CD4-positive, CD25-positive, alpha-beta regulatory T cell (primary cell): ENCODE measurements at regions not wholly inside any gene's neighbourhood (a gene's known extent, or its start where the extent isn't known, plus 50 kb on each side); places are given as distances from the start of the nearest gene placed in this dataset.

Source experiments
- ATAC-seq, 2 donors: fragments of 150-1000 bp; cut with Tn5 transposase; one replicate each; pipeline ENCODE4 v1.10.0; 2021; ENCODE audit warnings: low read depth in 2 of 2, moderate number of reproducible peaks in 2 of 2, moderate library complexity in 1 of 2
- DNase-seq, 3 donors: peaks; one replicate each; pipeline versions ENCODE4 v3.0.0 to v3.0.0-alpha.2; 2012 to 2022; ENCODE audit warnings: mixed read lengths in 1 of 3
- H3K27ac ChIP-seq: one replicate; pipeline ENCODE4 v1.7.0; 2013; ENCODE audit warnings: mild to moderate bottlenecking, low read length; ENCODE audit not compliant: insufficient read depth, poor library complexity, severe bottlenecking
- H3K27me3 ChIP-seq: one replicate; pipeline ENCODE4 v1.7.0; 2013; ENCODE audit warnings: low read length; ENCODE audit not compliant: control insufficient read depth, insufficient read depth
- H3K36me3 ChIP-seq: one replicate; pipeline ENCODE4 v1.7.0; 2013; ENCODE audit warnings: mild to moderate bottlenecking, low read length, moderate library complexity; ENCODE audit not compliant: control insufficient read depth, insufficient read depth
- H3K4me1 ChIP-seq: 2 replicates; pipeline ENCODE4 v1.7.0; 2013; ENCODE audit warnings: mild to moderate bottlenecking, low read length; ENCODE audit not compliant: insufficient read depth, control insufficient read depth, poor library complexity, severe bottlenecking
- H3K4me3 ChIP-seq: one replicate; pipeline ENCODE4 v1.7.0; 2013; ENCODE audit warnings: low read depth, mild to moderate bottlenecking, low read length, moderate library complexity
- H3K9me3 ChIP-seq, 2 experiments: 1 replicate in 1 of 2; 2 replicates in 1 of 2; pipeline ENCODE4 v1.7.0; 2013; ENCODE audit warnings: low read length in 2 of 2, mild to moderate bottlenecking in 1 of 2, moderate library complexity in 1 of 2; ENCODE audit not compliant: control insufficient read depth in 2 of 2
- H3K27ac Mint-ChIP-seq, 3 donors: one replicate each; pipeline ENCODE4 v1.8.0; 2020 to 2022; ENCODE audit warnings: mild to moderate bottlenecking in 3 of 3, mixed read lengths in 3 of 3, moderate library complexity in 2 of 3
- H3K27me3 Mint-ChIP-seq: one replicate; pipeline ENCODE4 v1.8.0; 2022; ENCODE audit warnings: mild to moderate bottlenecking, mixed read lengths
- H3K36me3 Mint-ChIP-seq: one replicate; pipeline ENCODE4 v1.8.0; 2020; ENCODE audit warnings: mixed read lengths
- H3K4me1 Mint-ChIP-seq, 4 donors: one replicate each; pipeline ENCODE4 v1.8.0; 2020 to 2022; ENCODE audit warnings: mixed read lengths in 4 of 4, mild to moderate bottlenecking in 1 of 4
- H3K4me3 Mint-ChIP-seq, 4 donors: one replicate each; pipeline ENCODE4 v1.8.0; 2020 to 2022; ENCODE audit warnings: mild to moderate bottlenecking in 4 of 4, mixed read lengths in 4 of 4, moderate library complexity in 3 of 4
- H3K9me3 Mint-ChIP-seq, 7 donors: one replicate each; pipeline ENCODE4 v1.8.0; 2020 to 2022; ENCODE audit warnings: mixed read lengths in 7 of 7, mild to moderate bottlenecking in 3 of 7, moderate library complexity in 2 of 7

DNA sequence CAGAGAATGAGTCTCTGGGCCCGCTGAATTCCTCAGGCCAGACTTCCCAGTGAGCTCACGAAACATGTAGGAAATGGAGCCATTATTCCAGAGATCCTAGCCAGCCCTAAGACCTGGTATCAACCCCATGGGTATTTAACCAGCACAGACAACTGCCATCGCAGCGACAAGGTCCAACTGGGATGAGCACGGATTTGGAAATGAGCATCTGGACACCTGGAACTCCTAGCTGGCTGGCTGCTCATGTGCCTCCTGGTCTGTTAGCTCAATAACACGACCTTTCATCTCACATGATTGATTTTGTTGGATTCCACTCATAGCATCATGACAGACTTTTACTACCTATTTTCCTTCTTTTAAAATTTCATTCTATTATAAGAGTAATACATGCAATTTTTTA is 51.0 kb downstream of the POU3F3 start:
- Mint-ChIP-seq H3K27me3 (peaks cover 8% of the 10 kb centered on the region), H3K27ac (no peak overlapping the region), H3K4me1 (no peaks in the 10 kb centered on the region), H3K9me3 (no peaks in the 10 kb centered on the region), H3K36me3 (no peaks in the 10 kb centered on the region), H3K4me3 (no peak overlapping the region)
- ATAC-seq: no peak
- H3K4me1 ChIP-seq: no peaks in the 10 kb centered on the region
- no peaks in the 10 kb centered on the region for H3K9me3 ChIP-seq
- H3K27me3 ChIP-seq: no peaks in the 10 kb centered on the region
- no peak for DNase-seq
- no peak overlapping the region for H3K4me3 ChIP-seq
- no peak overlapping the region for H3K27ac ChIP-seq
- no peaks in the 10 kb centered on the region for H3K36me3 ChIP-seq

DNA sequence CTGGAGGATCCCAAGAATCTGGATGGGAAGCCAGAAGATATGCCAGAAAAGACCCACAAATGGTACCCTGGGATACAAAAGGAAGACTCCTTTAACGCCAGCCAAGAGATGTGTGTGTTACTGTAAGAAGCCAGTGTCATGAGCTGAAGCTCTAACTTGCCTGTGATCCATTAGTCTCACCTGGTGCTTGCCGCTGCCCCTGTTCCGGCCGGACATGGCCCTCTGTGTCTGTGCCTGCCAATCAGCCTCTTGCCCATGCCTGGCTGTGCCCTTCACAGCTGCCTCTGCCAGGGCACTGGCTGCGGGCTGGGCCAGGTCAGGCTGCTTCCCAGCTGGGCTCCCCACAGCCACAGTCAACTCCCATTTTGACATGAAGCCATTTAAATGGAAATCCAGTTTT is 55.4 kb downstream of the POU3F3 start:
- H3K9me3 Mint-ChIP-seq: peaks cover 0 to 2% (median 0%) of the 10 kb centered on the region in 7 donors
- H3K4me3 Mint-ChIP-seq: no peak overlapping the region
- DNase-seq (no peak), ATAC-seq (no peak)
- no peaks in the 10 kb centered on the region for H3K4me1 Mint-ChIP-seq
- Histone ChIP-seq H3K27me3 (no peaks in the 10 kb centered on the region), H3K36me3 (no peaks in the 10 kb centered on the region), H3K27ac (no peak overlapping the region), H3K4me3 (no peak overlapping the region), H3K9me3 (no peaks in the 10 kb centered on the region), H3K4me1 (no peaks in the 10 kb centered on the region)
- H3K36me3 Mint-ChIP-seq: no peaks in the 10 kb centered on the region
- no peak overlapping the region for H3K27ac Mint-ChIP-seq
- H3K27me3 Mint-ChIP-seq: peaks cover 18% of the 10 kb centered on the region

DNA sequence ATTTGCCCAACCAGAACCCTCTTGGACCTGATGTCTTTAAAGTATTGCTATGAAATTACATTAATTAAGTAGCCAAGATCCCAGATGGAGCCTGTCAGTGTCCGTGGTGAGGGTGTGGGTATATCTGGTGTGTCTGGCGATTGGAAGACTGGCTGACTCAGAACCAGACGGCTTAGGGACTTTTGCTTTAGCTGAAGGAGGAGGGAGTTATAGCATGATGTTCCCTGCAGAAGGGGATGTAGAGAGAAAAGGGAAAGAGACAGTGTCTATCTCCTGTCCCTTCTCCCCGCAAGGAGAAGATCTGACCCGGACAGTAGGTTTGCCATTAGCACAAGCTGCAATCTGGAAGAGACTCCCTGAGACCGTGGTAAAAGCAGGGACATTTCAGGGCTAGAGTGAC is 60.6 kb downstream of the POU3F3 start:
- H3K4me1 ChIP-seq: no peaks in the 10 kb centered on the region
- no peaks in the 10 kb centered on the region for H3K9me3 ChIP-seq
- Mint-ChIP-seq H3K4me3 (no peak overlapping the region), H3K27ac (peak overlapping the region in 1 of 3 donors; percentile 48), H3K9me3 (peaks cover 0 to 2% (median 0%) of the 10 kb centered on the region in 7 donors), H3K36me3 (no peaks in the 10 kb centered on the region), H3K27me3 (peaks cover 11% of the 10 kb centered on the region), H3K4me1 (no peaks in the 10 kb centered on the region)
- H3K36me3 ChIP-seq: no peaks in the 10 kb centered on the region
- no peak overlapping the region for H3K27ac ChIP-seq
- no peak for ATAC-seq
- no peak for DNase-seq
- H3K4me3 ChIP-seq: no peak overlapping the region
- H3K27me3 ChIP-seq: no peaks in the 10 kb centered on the region

- DNase-seq (no peak), ATAC-seq (no peak)
- no peaks in the 10 kb centered on the region for H3K9me3 ChIP-seq
- peaks cover 0 to 2% (median 0%) of the 10 kb centered on the region in 7 donors for H3K9me3 Mint-ChIP-seq
- H3K4me3 ChIP-seq: no peak overlapping the region
- no peaks in the 10 kb centered on the region for H3K36me3 ChIP-seq
- peaks cover 11% of the 10 kb centered on the region for H3K27me3 Mint-ChIP-seq
- H3K4me1 Mint-ChIP-seq: no peaks in the 10 kb centered on the region
- peak overlapping the region in 1 of 3 donors; percentile 48 for H3K27ac Mint-ChIP-seq
- H3K4me1 ChIP-seq: no peaks in the 10 kb centered on the region
- H3K36me3 Mint-ChIP-seq: no peaks in the 10 kb centered on the region
- no peak overlapping the region for H3K27ac ChIP-seq
- no peaks in the 10 kb centered on the region for H3K27me3 ChIP-seq
- no peak overlapping the region for H3K4me3 Mint-ChIP-seq
Observed at GRCh38 chr2:104915107-104915793, 61.3 kb downstream of the POU3F3 start.

GRCh38 chr2:104919127-104919526 is 65.2 kb downstream of the POU3F3 start:
- DNase-seq (no peak), ATAC-seq (no peak)
- Mint-ChIP-seq H3K36me3 (no peaks in the 10 kb centered on the region), H3K27ac (no peak overlapping the region), H3K27me3 (peaks cover 6% of the 10 kb centered on the region), H3K9me3 (peaks cover 0 to 15% (median 2%) of the 10 kb centered on the region in 7 donors), H3K4me3 (no peak overlapping the region), H3K4me1 (peaks cover 0 to 4% (median 0%) of the 10 kb centered on the region in 4 donors)
- Histone ChIP-seq H3K9me3 (peaks cover 0 to 4% of the 10 kb centered on the region in 2 experiments), H3K27ac (no peak overlapping the region), H3K36me3 (no peaks in the 10 kb centered on the region), H3K4me1 (no peaks in the 10 kb centered on the region), H3K4me3 (no peak overlapping the region), H3K27me3 (no peaks in the 10 kb centered on the region)

GRCh38 chr2:104923665-104924064 is 69.8 kb downstream of the POU3F3 start:
- Mint-ChIP-seq H3K4me1 (peaks cover 0 to 4% (median 0%) of the 10 kb centered on the region in 4 donors), H3K4me3 (no peak overlapping the region), H3K27ac (no peak overlapping the region), H3K36me3 (no peaks in the 10 kb centered on the region), H3K27me3 (peaks cover 17% of the 10 kb centered on the region), H3K9me3 (peaks cover 0 to 15% (median 2%) of the 10 kb centered on the region in 7 donors)
- H3K4me1 ChIP-seq: no peaks in the 10 kb centered on the region
- DNase-seq (no peak), ATAC-seq (no peak)
- no peaks in the 10 kb centered on the region for H3K27me3 ChIP-seq
- no peaks in the 10 kb centered on the region for H3K36me3 ChIP-seq
- peaks cover 0 to 4% of the 10 kb centered on the region in 2 experiments for H3K9me3 ChIP-seq
- H3K27ac ChIP-seq: no peak overlapping the region
- H3K4me3 ChIP-seq: no peak overlapping the region

DNA sequence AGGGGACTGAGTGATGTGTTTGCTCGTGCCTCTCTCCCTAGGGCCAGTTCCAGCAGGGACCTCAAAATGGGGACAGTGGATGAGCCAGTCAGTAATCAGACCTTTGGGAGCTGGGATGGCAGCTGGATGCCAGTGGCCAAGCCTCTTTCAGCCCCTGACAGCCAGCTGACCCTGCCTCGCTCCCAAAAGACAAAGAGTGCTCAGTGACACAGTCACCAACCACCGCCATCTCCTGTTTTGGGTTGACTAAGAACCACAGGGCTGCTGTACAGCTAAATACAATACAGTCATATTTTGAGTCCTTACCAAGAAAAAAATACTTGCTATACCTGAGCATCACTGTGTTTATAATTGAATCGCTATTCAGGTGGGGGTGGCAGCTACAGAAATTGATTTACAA is 75.7 kb downstream of the POU3F3 start:
- no peaks in the 10 kb centered on the region for H3K4me1 Mint-ChIP-seq
- H3K27ac ChIP-seq: no peak overlapping the region

DNA sequence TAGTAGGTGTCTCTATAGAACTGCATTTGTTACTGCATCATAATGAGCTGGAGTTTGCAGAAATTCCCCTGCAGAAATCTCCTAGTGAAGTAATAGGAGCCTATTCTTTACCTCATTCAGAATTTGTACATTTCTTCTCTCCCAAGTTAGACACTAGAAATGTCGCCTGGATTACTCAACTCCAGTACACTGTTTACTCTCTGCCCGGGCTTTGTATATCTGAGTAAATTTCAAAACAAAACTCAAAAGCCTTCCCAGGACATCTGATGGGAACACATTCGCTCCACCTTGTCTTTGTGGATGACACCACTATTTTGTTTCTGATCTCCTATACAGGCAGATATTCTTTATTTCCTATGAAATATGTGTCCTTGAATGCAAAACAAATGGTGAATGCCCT is 76.8 kb downstream of the POU3F3 start:
- Histone ChIP-seq H3K9me3 (no peaks in the 10 kb centered on the region), H3K27ac (no peak overlapping the region), H3K27me3 (no peaks in the 10 kb centered on the region), H3K4me1 (no peaks in the 10 kb centered on the region), H3K36me3 (no peaks in the 10 kb centered on the region), H3K4me3 (no peak overlapping the region)
- DNase-seq (no peak), ATAC-seq (no peak)
- no peaks in the 10 kb centered on the region for H3K36me3 Mint-ChIP-seq
- H3K4me3 Mint-ChIP-seq: no peak overlapping the region
- peaks cover 0 to 6% (median 0%) of the 10 kb centered on the region in 7 donors for H3K9me3 Mint-ChIP-seq
- H3K27ac Mint-ChIP-seq: no peak overlapping the region
- H3K27me3 Mint-ChIP-seq: no peaks in the 10 kb centered on the region
- no peaks in the 10 kb centered on the region for H3K4me1 Mint-ChIP-seq

More for the DNA sequence above, 75.7 kb downstream of the POU3F3 start:
- Histone ChIP-seq H3K36me3 (no peaks in the 10 kb centered on the region), H3K9me3 (no peaks in the 10 kb centered on the region), H3K4me3 (no peak overlapping the region), H3K27me3 (no peaks in the 10 kb centered on the region), H3K4me1 (no peaks in the 10 kb centered on the region)
- Mint-ChIP-seq H3K4me3 (no peak overlapping the region), H3K36me3 (no peaks in the 10 kb centered on the region), H3K27ac (no peak overlapping the region), H3K9me3 (peaks cover 0 to 8% (median 0%) of the 10 kb centered on the region in 7 donors), H3K27me3 (peaks cover 6% of the 10 kb centered on the region)
- ATAC-seq (no peak), DNase-seq (no peak)
